ENCODE measurements at regions not wholly inside any gene's neighbourhood (a gene's known extent, or its start where the extent isn't known, plus 50 kb on each side); places are given as distances from the start of the nearest gene placed in this dataset.

DNA sequence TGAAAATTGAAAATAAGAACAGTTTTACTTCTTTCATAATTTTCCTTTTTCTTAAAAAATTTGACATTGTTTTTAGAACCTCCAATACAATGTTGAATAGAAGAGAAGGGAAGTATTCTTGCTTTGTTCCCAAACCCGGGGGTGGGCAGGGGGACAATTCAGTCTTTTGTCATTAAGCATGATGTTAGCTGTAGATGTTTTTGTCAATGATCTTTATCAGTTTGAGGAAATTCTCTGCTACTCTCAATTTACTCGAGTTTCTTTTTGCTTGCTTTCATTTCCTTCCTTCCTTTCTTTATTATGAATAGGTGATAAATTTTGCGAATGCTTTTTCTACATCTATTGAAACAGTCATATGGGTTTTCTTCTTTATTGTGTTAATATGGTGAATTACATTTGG lies 183.2 kb upstream of the FRMD6 start:
- H3K27me3 ChIP-seq (replicated peaks; ENCODE audit: control insufficient read depth, insufficient read depth, low read length), result no peaks in the 10 kb centered on the region
- DNase-seq (ENCODE audit: extremely low read depth, insufficient read length), result no peak
- H3K4me3 ChIP-seq (replicated peaks; ENCODE audit: low read depth, low read length), result no peak overlapping the region
- H3K36me3 ChIP-seq (ENCODE audit: control insufficient read depth, insufficient read depth, low read length), result no peaks in the 10 kb centered on the region
- TF ChIP-seq, protein P1, sequence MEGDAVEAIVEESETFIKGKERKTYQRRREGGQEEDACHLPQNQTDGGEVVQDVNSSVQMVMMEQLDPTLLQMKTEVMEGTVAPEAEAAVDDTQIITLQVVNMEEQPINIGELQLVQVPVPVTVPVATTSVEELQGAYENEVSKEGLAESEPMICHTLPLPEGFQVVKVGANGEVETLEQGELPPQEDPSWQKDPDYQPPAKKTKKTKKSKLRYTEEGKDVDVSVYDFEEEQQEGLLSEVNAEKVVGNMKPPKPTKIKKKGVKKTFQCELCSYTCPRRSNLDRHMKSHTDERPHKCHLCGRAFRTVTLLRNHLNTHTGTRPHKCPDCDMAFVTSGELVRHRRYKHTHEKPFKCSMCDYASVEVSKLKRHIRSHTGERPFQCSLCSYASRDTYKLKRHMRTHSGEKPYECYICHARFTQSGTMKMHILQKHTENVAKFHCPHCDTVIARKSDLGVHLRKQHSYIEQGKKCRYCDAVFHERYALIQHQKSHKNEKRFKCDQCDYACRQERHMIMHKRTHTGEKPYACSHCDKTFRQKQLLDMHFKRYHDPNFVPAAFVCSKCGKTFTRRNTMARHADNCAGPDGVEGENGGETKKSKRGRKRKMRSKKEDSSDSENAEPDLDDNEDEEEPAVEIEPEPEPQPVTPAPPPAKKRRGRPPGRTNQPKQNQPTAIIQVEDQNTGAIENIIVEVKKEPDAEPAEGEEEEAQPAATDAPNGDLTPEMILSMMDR (IDR thresholded peaks at IDR 0.05; ENCODE audit: insufficient read depth, low read length, poor library complexity, severe bottlenecking), result no peak

DNA sequence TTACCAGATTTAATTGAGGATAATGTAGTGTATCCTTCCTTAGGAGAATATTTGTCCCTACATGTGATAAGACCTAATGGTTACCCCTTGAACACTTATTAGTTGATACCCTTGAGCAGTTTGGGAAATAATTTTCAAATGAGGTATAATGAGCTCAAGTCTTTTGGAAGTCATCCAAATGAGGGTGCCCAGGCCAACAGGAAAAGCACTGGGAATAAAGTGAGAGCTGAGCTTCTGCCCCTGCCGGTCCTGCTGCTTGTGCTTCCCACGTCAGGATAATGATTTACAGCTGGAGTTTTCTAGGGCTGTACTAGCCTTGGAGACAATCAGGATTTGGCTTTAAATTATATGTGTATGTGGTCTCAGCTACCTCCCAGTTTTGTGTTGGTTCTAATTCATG lies 178.8 kb upstream of the FRMD6 start:
- TF ChIP-seq, protein P1 (IDR thresholded peaks at IDR 0.05; ENCODE audit: insufficient read depth, low read length, poor library complexity, severe bottlenecking), result no peak
- DNase-seq (ENCODE audit: extremely low read depth, insufficient read length), result no peak
- Histone ChIP-seq H3K4me3 (replicated peaks; ENCODE audit: low read depth, low read length) (no peak overlapping the region), H3K36me3 (ENCODE audit: control insufficient read depth, insufficient read depth, low read length) (no peaks in the 10 kb centered on the region), H3K27me3 (replicated peaks; ENCODE audit: control insufficient read depth, insufficient read depth, low read length) (no peaks in the 10 kb centered on the region)

DNA sequence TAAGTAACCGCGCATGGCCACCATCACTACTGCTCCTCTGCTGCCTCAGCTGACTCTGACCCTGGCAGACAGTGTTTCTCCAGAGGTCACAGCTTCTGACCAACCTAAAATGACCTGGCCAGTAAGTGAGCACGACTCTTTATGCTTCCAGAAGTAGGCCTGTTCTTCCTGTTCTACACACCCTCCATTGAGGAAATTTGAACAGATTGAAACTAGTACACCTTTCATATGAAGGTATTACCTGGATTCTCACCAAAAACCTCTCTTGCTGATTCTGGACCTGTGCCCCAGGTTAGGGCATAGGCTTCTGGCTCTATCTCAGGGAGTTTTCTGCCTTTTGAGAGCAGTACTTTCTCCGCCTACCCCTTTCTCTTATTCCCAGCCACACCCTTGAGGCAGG lies 178.4 kb upstream of the FRMD6 start:
- DNase-seq (ENCODE audit: extremely low read depth, insufficient read length), result no peak
- H3K4me3 ChIP-seq (replicated peaks; ENCODE audit: low read depth, low read length), result no peak overlapping the region

DNA sequence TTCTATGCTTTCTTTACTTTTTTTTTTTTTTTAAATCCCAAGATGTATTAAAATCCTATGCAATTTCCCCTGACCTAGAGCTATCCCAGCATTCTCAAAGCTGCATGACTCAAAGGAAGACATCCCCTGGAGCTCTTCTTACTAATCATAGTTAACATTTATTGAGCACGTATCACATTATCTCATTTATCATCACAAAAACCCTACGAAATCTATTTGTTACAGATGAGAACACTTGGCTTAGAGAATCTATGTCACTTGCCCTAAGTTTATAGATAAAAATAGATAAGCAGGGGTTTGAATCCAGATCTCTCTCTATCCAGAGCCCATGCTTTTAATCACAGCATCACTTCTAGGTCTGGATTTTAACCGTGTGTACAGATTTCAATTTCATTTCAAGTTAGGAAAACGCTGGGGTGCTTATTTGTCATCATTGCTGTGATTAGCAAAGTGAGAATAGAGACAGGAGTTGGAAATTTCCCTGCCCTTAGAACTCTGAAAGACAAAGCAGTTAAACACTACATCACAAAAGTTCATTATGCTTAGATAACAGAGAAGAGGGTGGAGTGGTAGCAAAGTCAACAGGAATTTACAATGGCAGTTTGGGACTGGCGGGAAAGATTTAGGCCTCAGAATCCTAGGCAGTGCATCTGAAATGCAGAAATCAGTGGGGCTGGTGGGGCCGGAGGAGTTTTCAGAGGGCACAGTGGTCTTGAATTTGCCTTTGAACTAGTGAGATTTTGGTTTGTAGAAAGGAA lies 177.7 kb upstream of the FRMD6 start:
- no peak overlapping the region for H3K4me3 ChIP-seq (replicated peaks; ENCODE audit: low read depth, low read length)
- H3K27me3 ChIP-seq (replicated peaks; ENCODE audit: control insufficient read depth, insufficient read depth, low read length), result no peaks in the 10 kb centered on the region
- no peaks in the 10 kb centered on the region for H3K36me3 ChIP-seq (ENCODE audit: control insufficient read depth, insufficient read depth, low read length)
- no peak for DNase-seq (ENCODE audit: extremely low read depth, insufficient read length)
- TF ChIP-seq, protein P1 (IDR thresholded peaks at IDR 0.05; ENCODE audit: insufficient read depth, low read length, poor library complexity, severe bottlenecking), result no peak

More for the DNA sequence above, 178.4 kb upstream of the FRMD6 start:
- TF ChIP-seq, protein P1 (IDR thresholded peaks at IDR 0.05; ENCODE audit: insufficient read depth, low read length, poor library complexity, severe bottlenecking), result no peak
- Histone ChIP-seq H3K36me3 (ENCODE audit: control insufficient read depth, insufficient read depth, low read length) (no peaks in the 10 kb centered on the region), H3K27me3 (replicated peaks; ENCODE audit: control insufficient read depth, insufficient read depth, low read length) (no peaks in the 10 kb centered on the region)

DNA sequence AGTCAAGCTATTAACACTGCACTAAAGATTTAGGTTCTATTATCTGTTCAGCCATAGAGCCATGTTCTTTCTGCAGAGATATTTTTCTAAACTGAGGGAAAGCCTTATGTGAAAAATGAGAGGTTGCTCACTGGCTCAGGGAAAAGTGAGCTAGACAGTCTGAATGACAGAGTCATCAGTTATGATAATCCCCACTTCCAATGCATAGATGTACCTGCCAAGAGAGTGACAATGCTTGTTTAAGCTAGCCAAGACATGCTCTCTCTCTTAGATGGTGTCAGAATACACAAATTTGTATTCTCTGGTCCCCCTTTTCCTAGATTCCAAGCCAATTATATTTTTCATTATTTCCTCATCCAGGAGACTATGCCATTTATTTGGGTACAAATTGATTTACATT lies 176.9 kb upstream of the FRMD6 start:
- no peak overlapping the region for H3K4me3 ChIP-seq (replicated peaks; ENCODE audit: low read depth, low read length)
- TF ChIP-seq, protein P1 (IDR thresholded peaks at IDR 0.05; ENCODE audit: insufficient read depth, low read length, poor library complexity, severe bottlenecking), result no peak
- no peak for DNase-seq (ENCODE audit: extremely low read depth, insufficient read length)
- H3K36me3 ChIP-seq (ENCODE audit: control insufficient read depth, insufficient read depth, low read length), result no peaks in the 10 kb centered on the region
- no peaks in the 10 kb centered on the region for H3K27me3 ChIP-seq (replicated peaks; ENCODE audit: control insufficient read depth, insufficient read depth, low read length)

All from GM06990 (cell line).